Thyroid gland (tissue), 4 donors: ENCODE measurements at regions not wholly inside any gene's neighbourhood (a gene's known extent, or its start where the extent isn't known, plus 50 kb on each side); places are given as distances from the start of the nearest gene placed in this dataset.

Source experiments
- POLR2A ChIP-seq, 2 donors: fragments of 450-650 bp; IDR thresholded peaks; one replicate each; pipeline ENCODE4 v1.6.1; 2017; ENCODE audit warnings: antibody characterized with exemption in 2 of 2, mild to moderate bottlenecking in 2 of 2, moderate library complexity in 1 of 2
- TF ChIP-seq, protein P1 (sequence below), 6 experiments: fragments of 200-600 bp in 3 of 6; fragments of 450-650 bp in 3 of 6; sonication (generic) in 3 of 6; IDR thresholded peaks; one replicate each; pipeline ENCODE4 v1.5.1; 2016 to 2019; ENCODE audit warnings: antibody characterized with exemption in 6 of 6, mild to moderate bottlenecking in 2 of 6, inconsistent platforms in 1 of 6, moderate library complexity in 1 of 6

DNA sequence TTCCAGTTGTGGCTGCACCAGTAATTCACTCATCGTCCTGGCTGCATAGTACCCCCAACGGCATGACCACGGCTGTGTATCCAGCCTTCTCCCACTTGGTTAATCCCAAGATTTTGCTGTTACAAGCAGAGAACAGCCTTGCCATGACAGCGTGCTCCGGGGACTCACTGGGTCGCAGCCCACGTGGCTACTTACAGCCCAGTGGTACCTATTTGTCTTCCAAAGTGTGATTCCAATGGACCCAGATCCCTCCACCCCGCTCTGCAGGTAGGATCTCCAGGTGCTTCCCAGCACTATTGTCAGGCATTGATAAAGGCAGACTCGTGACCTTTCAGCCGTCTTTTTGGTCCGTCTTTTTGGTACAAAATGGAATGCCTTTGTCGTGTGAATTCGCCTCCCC, 119.0 kb upstream of the FGF3 start:
- TF ChIP-seq POLR2A (IDR thresholded peaks at IDR 0.05) = no peak
- TF ChIP-seq, protein P1, sequence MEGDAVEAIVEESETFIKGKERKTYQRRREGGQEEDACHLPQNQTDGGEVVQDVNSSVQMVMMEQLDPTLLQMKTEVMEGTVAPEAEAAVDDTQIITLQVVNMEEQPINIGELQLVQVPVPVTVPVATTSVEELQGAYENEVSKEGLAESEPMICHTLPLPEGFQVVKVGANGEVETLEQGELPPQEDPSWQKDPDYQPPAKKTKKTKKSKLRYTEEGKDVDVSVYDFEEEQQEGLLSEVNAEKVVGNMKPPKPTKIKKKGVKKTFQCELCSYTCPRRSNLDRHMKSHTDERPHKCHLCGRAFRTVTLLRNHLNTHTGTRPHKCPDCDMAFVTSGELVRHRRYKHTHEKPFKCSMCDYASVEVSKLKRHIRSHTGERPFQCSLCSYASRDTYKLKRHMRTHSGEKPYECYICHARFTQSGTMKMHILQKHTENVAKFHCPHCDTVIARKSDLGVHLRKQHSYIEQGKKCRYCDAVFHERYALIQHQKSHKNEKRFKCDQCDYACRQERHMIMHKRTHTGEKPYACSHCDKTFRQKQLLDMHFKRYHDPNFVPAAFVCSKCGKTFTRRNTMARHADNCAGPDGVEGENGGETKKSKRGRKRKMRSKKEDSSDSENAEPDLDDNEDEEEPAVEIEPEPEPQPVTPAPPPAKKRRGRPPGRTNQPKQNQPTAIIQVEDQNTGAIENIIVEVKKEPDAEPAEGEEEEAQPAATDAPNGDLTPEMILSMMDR (IDR thresholded peaks at IDR 0.05) = no peak
